ENCODE measurements at regions not wholly inside any gene's neighbourhood (a gene's known extent, or its start where the extent isn't known, plus 50 kb on each side); places are given as distances from the start of the nearest gene placed in this dataset.

GRCh38 chr10:43749940-43750552 is 101.4 kb upstream of the ZNF32 start:
- H3K4me3 ChIP-seq (ENCODE audit: low read length): no peak overlapping the region
- no peak for TF ChIP-seq CTCF (conservative IDR thresholded peaks at IDR 0.05; ENCODE audit: low read depth, low read length)
- no peak for DNase-seq (ENCODE audit: low read depth)

- TF ChIP-seq CTCF (conservative IDR thresholded peaks at IDR 0.05; ENCODE audit: low read depth, low read length): no peak
- no peak for DNase-seq (ENCODE audit: low read depth)
- H3K4me3 ChIP-seq (ENCODE audit: low read length): no peak overlapping the region
These were observed 100.5 kb upstream of the ZNF32 start for GRCh38 chr10:43749145-43749576.

- TF ChIP-seq CTCF (conservative IDR thresholded peaks at IDR 0.05; ENCODE audit: low read depth, low read length): no peak
- H3K4me3 ChIP-seq (ENCODE audit: low read length): no peak overlapping the region
- no peak for DNase-seq (ENCODE audit: low read depth)
These were observed 99.9 kb upstream of the ZNF32 start for GRCh38 chr10:43748560-43748959.

GRCh38 chr10:43746906-43747305 is 98.2 kb upstream of the ZNF32 start:
- H3K4me3 ChIP-seq (ENCODE audit: low read length): no peak overlapping the region
- DNase-seq (ENCODE audit: low read depth): no peak

GRCh38 chr10:43739161-43739560 is 90.5 kb upstream of the ZNF32 start:
- TF ChIP-seq CTCF (conservative IDR thresholded peaks at IDR 0.05; ENCODE audit: low read depth, low read length): no peak
- no peak for DNase-seq (ENCODE audit: low read depth)
- no peak overlapping the region for H3K4me3 ChIP-seq (ENCODE audit: low read length)

More at GRCh38 chr10:43746906-43747305, 98.2 kb upstream of the ZNF32 start:
- TF ChIP-seq CTCF (conservative IDR thresholded peaks at IDR 0.05; ENCODE audit: low read depth, low read length): no peak

DNA sequence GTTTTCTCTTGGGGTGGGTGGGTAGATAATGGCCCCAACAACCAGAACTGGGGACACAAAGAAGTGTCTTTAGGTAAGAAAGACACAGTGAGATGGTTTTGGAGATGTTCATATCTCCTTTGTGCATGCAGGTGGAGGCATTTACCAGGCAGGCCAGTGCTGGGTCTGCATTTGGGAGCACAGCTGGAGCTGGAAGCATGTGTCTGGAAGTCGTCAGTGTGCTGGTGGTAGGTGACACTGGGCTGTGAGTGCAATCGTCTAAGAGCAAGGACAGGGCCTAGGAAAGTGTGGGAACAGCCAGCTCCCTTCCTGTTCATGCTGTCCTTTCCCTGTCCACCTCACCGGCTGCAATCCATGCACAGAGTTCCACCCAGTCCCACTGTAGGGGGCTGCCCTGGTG is 88.3 kb upstream of the ZNF32 start:
- H3K4me3 ChIP-seq (ENCODE audit: low read length): no peak overlapping the region
- no peak for DNase-seq (ENCODE audit: low read depth)
- TF ChIP-seq CTCF (conservative IDR thresholded peaks at IDR 0.05; ENCODE audit: low read depth, low read length): no peak

DNA sequence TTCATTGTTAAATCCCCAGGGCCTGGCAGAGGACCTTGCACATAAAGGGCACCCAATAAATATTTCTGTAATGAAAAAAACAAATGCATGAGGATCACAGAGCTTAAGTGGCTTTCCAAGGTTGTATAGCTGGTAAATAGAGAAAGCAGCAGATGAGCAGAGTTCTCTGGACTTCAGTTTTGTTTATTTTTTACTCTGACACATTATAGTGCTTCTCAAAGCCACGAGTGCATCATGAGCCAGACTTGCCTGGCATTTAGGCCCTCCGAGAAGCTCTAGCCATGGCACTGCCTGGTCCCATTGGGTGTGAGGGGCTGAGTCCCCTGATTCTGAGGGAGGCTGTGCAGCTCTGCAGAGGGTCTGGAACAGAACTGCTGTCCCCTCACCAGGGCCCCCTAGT is 87.2 kb upstream of the ZNF32 start:
- no peak for TF ChIP-seq CTCF (conservative IDR thresholded peaks at IDR 0.05; ENCODE audit: low read depth, low read length)
- no peak for DNase-seq (ENCODE audit: low read depth)
- H3K4me3 ChIP-seq (ENCODE audit: low read length): no peak overlapping the region
